HL-60 (cell line): ENCODE measurements at regions not wholly inside any gene's neighbourhood (a gene's known extent, or its start where the extent isn't known, plus 50 kb on each side); places are given as distances from the start of the nearest gene placed in this dataset.

Experiments
- DNase-seq, 2 experiments: peaks; one replicate each; pipeline ENCODE4 v3.0.0-alpha.2; 2010 to 2020; ENCODE audit warnings: low read depth in 1 of 2, low spot score in 1 of 2
- H3K27ac ChIP-seq: fragments of 250-450 bp; sonication (Bioruptor Pico); replicated peaks from 2 replicates; pipeline ENCODE4 v1.5.1; 2020; ENCODE audit warnings: mild to moderate bottlenecking, moderate library complexity
- H3K27me3 ChIP-seq: fragments of 250-450 bp; sonication (Bioruptor Pico); 2 replicates; pipeline ENCODE4 v1.5.1; 2021; ENCODE audit warnings: mild to moderate bottlenecking, moderate library complexity; ENCODE audit not compliant: insufficient read depth, poor library complexity, severe bottlenecking
- H3K4me3 ChIP-seq: replicated peaks from 2 replicates; pipeline ENCODE4 v1.5.1; 2011; ENCODE audit warnings: mild to moderate bottlenecking, control low read depth, low read length; ENCODE audit not compliant: insufficient read depth
- GABPA ChIP-seq: IDR thresholded peaks from 2 replicates; pipeline ENCODE4 v1.6.1; 2012; ENCODE audit warnings: low read depth
- POLR2AphosphoS5 ChIP-seq: IDR thresholded peaks from 2 replicates; pipeline ENCODE4 v1.6.1; 2012; ENCODE audit warnings: low read depth
- REST ChIP-seq: IDR thresholded peaks from 2 replicates; pipeline ENCODE4 v1.6.1; 2012; ENCODE audit warnings: low read depth; ENCODE audit not compliant: insufficient replicate concordance
- SPI1 ChIP-seq: IDR thresholded peaks from 2 replicates; pipeline ENCODE4 v1.6.1; 2012; ENCODE audit warnings: low read depth, mild to moderate bottlenecking, borderline replicate concordance
- TF ChIP-seq, protein P1 (sequence below): IDR thresholded peaks from one replicate; pipeline ENCODE4 v1.5.1; 2011; ENCODE audit warnings: low read length, control low read depth, inconsistent platforms; ENCODE audit not compliant: insufficient read depth

DNA sequence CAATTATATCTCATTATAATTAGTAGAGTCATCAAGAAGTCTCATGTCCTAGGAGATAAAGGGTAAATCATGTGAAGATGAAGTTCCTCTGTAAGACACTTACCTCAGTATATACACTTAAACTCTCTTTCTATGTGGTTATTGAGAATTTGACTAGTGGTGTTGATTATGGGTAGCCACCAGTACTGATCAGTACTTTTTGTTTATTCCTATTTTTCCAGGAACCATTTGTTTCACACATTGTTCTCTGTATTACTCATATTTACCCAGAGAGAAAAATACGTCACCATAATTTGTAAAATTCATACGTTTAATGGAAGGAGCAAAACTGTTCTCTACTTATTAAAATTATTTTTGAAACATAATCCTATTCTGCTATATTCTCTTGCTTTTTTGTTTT, 55.8 kb upstream of the PRDM8 start:
- Histone ChIP-seq H3K27ac (no peak overlapping the region), H3K27me3 (no peaks in the 10 kb centered on the region)

DNA sequence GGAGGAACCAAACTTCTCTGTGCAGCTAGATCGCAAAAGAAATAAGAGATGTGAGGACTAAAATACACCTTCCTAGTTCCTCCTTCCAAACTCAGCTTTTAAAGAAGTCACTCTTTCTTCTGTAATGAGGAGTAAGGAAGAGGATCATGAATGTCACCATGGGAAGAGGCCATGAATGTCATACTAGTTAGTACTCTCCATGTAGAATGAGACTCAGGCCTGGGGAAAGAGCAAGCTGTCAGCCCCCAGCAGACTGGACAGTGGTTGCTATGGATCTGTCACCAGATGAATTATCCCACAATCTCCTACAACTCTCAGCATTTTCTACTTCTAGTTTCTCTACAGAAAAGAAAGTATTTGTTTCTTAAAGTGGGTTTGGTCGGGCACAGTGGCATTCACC, 57.1 kb upstream of the PRDM8 start:
- Histone ChIP-seq H3K4me3 (no peak overlapping the region), H3K27ac (peak overlapping the region; percentile 44), H3K27me3 (no peaks in the 10 kb centered on the region)
- no peak for TF ChIP-seq GABPA
- TF ChIP-seq POLR2AphosphoS5 = no peak
- TF ChIP-seq SPI1 = no peak
- no peak for TF ChIP-seq REST
- TF ChIP-seq, protein P1, sequence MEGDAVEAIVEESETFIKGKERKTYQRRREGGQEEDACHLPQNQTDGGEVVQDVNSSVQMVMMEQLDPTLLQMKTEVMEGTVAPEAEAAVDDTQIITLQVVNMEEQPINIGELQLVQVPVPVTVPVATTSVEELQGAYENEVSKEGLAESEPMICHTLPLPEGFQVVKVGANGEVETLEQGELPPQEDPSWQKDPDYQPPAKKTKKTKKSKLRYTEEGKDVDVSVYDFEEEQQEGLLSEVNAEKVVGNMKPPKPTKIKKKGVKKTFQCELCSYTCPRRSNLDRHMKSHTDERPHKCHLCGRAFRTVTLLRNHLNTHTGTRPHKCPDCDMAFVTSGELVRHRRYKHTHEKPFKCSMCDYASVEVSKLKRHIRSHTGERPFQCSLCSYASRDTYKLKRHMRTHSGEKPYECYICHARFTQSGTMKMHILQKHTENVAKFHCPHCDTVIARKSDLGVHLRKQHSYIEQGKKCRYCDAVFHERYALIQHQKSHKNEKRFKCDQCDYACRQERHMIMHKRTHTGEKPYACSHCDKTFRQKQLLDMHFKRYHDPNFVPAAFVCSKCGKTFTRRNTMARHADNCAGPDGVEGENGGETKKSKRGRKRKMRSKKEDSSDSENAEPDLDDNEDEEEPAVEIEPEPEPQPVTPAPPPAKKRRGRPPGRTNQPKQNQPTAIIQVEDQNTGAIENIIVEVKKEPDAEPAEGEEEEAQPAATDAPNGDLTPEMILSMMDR = no peak
- peak in 1 of 2 experiments; percentile 3 for DNase-seq

More for the DNA sequence above, 55.8 kb upstream of the PRDM8 start:
- DNase-seq = no peak
- no peak overlapping the region for H3K4me3 ChIP-seq
- TF ChIP-seq REST = no peak
- TF ChIP-seq POLR2AphosphoS5 = no peak
- no peak for TF ChIP-seq GABPA
- TF ChIP-seq, protein P1 = no peak
- TF ChIP-seq SPI1 = no peak

DNA sequence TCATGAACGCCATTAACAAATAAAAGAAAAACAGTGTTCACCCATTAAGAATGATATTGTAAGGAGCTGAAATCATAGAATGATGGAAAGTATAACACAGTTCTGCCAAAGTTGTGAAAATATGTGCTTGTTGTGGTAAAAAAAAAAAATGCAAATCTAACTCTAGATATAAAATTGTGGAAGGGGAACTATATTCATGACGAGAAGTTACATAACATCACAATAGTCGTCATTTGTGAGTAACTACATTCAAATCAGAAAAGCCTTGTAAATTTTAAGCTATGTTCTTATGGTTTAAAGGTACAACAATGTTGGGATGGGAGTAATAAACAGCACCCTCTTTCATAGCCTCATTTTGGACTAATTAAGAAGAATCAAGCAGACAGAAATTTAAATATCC, 57.6 kb upstream of the PRDM8 start:
- TF ChIP-seq POLR2AphosphoS5 (no peak), REST (no peak), SPI1 (no peak), GABPA (no peak)
- TF ChIP-seq, protein P1 = no peak
- DNase-seq = no peak
- peak overlapping the region; percentile 44 for H3K27ac ChIP-seq
- no peak overlapping the region for H3K4me3 ChIP-seq
- no peaks in the 10 kb centered on the region for H3K27me3 ChIP-seq
